ENCODE measurements at regions not wholly inside any gene's neighbourhood (a gene's known extent, or its start where the extent isn't known, plus 50 kb on each side); places are given as distances from the start of the nearest gene placed in this dataset.
"Not testable (repeated sequence)": the region's sequence is repeated elsewhere in the genome, so short reads cannot be mapped to it uniquely, and the experiment has no call there.

DNA sequence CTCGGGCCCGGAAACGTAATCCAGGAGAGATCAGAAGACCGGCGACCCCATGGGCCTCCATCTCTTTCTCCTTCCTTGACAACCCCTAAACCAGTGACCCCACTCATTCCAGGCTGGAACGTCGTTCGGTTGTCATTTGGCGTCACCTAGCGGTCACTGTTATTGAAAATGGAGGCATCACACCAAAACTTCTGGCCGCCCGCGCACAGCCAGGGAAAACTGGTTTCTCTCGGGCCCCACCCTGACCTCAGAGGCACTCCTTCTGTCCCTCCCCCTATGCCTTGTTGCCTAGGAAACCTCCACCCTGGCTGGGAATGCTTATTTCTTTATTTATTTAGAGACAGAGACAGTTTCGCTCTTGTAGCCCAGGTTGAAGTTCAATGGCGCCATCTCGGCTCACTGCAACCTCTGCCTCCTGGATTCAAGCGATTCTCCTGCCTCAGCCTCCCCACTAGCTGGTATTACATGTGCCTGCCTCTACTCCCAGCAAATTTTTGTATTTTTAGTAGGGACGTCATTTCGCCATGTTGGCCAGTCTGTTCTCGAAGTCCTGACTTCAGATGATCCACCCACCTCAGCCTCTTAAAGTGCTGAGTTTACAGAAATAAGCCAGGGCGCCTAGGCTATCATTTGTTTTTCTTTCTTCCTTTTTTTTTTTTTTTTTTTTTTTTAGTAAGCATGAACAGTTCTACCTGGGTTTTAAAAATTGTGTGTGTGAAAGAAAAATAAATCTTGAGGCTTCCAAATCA, 2144.1 kb upstream of the TPTE start:
- H3K27me3 ChIP-seq (ENCODE audit: insufficient read depth in 3 of 3, low read length in 2 of 3); H3K4me3 ChIP-seq; H3K9me3 ChIP-seq; DNase-seq; intact Hi-C loops (cut with DNase I); H3K27ac ChIP-seq; H3K36me3 ChIP-seq (ENCODE audit: insufficient read depth in 1 of 2, low read depth in 1 of 2); H3K4me1 ChIP-seq: not testable (repeated sequence)
- peak; percentile 45 to 77 (median 69) for ATAC-seq
- no CpG with 5 or more reads among the region's 22 CpGs for WGBS, 3 donors

DNA sequence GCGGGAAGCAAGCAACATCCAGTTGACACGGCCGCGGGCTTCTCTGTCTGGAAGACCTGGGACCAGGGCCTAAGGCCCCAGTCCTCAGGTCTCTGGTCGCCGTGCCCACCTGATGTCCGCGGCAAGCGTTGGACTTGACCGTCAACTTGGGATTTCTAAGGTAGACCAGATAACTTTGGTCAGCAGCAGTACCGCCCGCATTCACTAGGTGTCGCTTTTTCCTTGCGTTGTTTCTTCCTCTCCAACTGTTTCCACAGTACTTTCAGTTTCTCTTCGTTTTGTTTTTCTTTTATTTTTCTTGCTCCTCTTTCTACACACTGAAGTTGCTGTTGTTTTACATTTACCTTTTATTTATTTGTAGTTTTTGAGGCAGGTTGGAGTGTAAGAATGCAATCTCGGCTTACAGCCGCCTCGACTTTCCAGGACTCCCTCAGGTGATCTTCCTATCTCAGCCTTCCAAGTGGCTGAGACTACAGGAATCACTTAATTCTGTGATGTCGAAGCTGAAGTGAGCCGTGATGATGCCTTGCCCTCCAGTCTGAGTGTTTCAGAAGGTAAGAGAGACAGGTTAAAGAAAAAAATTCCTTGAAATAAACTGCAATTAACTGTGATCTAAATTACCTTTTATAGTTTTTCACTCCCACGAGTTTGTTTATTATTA, 2140.8 kb upstream of the TPTE start:
- H3K4me1 ChIP-seq; H3K27ac ChIP-seq; H3K27me3 ChIP-seq (ENCODE audit: insufficient read depth in 3 of 3, low read length in 2 of 3); intact Hi-C loops (cut with DNase I); H3K4me3 ChIP-seq; H3K9me3 ChIP-seq; H3K36me3 ChIP-seq (ENCODE audit: insufficient read depth in 1 of 2, low read depth in 1 of 2); DNase-seq: not testable (repeated sequence)
- ATAC-seq, result peak; percentile 57 to 81 (median 68)
- WGBS, 3 donors, result no CpG with 5 or more reads among the region's 21 CpGs

DNA sequence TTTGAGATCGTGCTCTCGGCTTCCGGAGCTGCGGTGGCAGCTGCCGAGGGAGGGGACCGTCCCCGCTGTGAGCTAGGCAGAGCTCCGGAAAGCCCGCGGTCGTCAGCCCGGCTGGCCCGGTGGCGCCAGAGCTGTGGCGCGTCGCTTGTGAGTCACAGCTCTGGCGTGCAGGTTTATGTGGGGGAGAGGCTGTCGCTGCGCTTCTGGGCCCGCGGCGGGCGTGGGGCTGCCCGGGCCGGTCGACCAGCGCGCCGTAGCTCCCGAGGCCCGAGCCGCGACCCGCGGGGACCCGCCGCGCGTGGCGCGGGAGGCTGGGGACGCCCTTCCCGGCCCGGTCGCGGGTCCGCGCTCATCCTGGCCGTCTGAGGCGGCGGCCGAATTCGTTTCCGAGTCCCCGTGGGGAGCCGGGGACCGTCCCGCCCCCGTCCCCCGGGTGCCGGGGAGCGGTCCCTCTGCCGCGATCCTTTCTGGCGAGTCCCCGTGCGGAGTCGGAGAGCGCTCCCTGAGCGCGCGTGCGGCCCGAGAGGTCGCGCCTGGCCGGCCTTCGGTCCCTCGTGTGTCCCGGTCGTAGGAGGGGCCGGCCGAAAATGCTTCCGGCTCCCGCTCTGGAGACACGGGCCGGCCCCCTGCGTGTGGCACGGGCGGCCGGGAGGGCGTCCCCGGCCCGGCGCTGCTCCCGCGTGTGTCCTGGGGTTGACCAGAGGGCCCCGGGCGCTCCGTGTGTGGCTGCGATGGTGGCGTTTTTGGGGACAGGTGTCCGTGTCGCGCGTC, 2133.0 kb upstream of the TPTE start:
- H3K4me1 ChIP-seq; DNase-seq; H3K27ac ChIP-seq; H3K27me3 ChIP-seq (ENCODE audit: insufficient read depth in 3 of 3, low read length in 2 of 3); H3K36me3 ChIP-seq (ENCODE audit: insufficient read depth in 1 of 2, low read depth in 1 of 2); H3K4me3 ChIP-seq; H3K9me3 ChIP-seq; intact Hi-C loops (cut with DNase I): not testable (repeated sequence)
- peak; percentile 99 to 100 (median 100) for ATAC-seq
- WGBS, 3 donors, result no CpG with 5 or more reads among the region's 107 CpGs

DNA sequence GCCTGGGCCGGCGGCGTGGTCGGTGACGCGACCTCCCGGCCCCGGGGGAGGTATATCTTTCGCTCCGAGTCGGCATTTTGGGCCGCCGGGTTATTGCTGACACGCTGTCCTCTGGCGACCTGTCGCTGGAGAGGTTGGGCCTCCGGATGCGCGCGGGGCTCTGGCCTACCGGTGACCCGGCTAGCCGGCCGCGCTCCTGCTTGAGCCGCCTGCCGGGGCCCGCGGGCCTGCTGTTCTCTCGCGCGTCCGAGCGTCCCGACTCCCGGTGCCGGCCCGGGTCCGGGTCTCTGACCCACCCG, 2132.5 kb upstream of the TPTE start:
- intact Hi-C loops (cut with DNase I); H3K36me3 ChIP-seq (ENCODE audit: insufficient read depth in 1 of 2, low read depth in 1 of 2); H3K27me3 ChIP-seq (ENCODE audit: insufficient read depth in 3 of 3, low read length in 2 of 3); H3K4me3 ChIP-seq; H3K4me1 ChIP-seq; H3K27ac ChIP-seq; DNase-seq; H3K9me3 ChIP-seq: not testable (repeated sequence)
- ATAC-seq, result peak in 1 of 4 donors; percentile 42
- WGBS, 3 donors, result no CpG with 5 or more reads among the region's 40 CpGs

DNA sequence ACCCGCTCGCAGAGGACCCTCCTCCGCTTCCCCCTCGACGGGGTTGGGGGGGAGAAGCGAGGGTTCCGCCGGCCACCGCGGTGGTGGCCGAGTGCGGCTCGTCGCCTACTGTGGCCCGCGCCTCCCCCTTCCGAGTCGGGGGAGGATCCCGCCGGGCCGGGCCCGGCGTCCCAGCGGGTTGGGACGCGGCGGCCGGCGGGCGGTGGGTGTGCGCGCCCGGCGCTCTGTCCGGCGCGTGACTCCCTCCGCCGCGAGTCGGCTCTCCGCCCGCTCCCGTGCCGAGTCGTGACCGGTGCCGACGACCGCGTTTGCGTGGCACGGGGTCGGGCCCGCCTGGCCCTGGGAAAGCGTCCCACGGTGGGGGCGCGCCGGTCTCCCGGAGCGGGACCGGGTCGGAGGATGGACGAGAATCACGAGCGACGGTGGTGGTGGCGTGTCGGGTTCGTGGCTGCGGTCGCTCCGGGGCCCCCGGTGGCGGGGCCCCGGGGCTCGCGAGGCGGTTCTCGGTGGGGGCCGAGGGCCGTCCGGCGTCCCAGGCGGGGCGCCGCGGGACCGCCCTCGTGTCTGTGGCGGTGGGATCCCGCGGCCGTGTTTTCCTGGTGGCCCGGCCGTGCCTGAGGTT, 2130.7 kb upstream of the TPTE start:
- H3K27me3 ChIP-seq (ENCODE audit: insufficient read depth in 3 of 3, low read length in 2 of 3); DNase-seq; H3K4me3 ChIP-seq; H3K4me1 ChIP-seq; H3K36me3 ChIP-seq (ENCODE audit: insufficient read depth in 1 of 2, low read depth in 1 of 2); H3K9me3 ChIP-seq; intact Hi-C loops (cut with DNase I); ATAC-seq; H3K27ac ChIP-seq: not testable (repeated sequence)
- no CpG with 5 or more reads among the region's 97 CpGs for WGBS, 3 donors

DNA sequence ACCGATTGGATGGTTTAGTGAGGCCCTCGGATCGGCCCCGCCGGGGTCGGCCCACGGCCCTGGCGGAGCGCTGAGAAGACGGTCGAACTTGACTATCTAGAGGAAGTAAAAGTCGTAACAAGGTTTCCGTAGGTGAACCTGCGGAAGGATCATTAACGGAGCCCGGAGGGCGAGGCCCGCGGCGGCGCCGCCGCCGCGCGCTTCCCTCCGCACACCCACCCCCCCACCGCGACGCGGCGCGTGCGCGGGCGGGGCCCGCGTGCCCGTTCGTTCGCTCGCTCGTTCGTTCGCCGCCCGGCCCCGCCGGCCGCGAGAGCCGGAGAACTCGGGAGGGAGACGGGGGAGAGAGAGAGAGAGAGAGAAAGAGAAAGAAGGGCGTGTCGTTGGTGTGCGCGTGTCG, 2127.0 kb upstream of the TPTE start:
- H3K27ac ChIP-seq; H3K9me3 ChIP-seq; intact Hi-C loops (cut with DNase I); H3K4me1 ChIP-seq; DNase-seq; ATAC-seq; H3K4me3 ChIP-seq; H3K36me3 ChIP-seq (ENCODE audit: insufficient read depth in 1 of 2, low read depth in 1 of 2); H3K27me3 ChIP-seq (ENCODE audit: insufficient read depth in 3 of 3, low read length in 2 of 3): not testable (repeated sequence)
- WGBS, 3 donors, result no CpG with 5 or more reads among the region's 59 CpGs

DNA sequence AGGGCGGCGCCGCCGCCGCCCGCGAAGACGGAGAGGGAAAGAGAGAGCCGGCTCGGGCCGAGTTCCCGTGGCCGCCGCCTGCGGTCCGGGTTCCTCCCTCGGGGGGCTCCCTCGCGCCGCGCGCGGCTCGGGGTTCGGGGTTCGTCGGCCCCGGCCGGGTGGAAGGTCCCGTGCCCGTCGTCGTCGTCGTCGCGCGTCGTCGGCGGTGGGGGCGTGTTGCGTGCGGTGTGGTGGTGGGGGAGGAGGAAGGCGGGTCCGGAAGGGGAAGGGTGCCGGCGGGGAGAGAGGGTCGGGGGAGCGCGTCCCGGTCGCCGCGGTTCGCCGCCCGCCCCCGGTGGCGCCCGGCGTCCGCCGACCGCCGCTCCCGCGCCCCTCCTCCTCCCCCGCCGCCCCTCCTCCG, 2125.4 kb upstream of the TPTE start:
- H3K4me1 ChIP-seq; ATAC-seq; H3K27me3 ChIP-seq (ENCODE audit: insufficient read depth in 3 of 3, low read length in 2 of 3); H3K27ac ChIP-seq; intact Hi-C loops (cut with DNase I); H3K4me3 ChIP-seq; H3K9me3 ChIP-seq; DNase-seq; H3K36me3 ChIP-seq (ENCODE audit: insufficient read depth in 1 of 2, low read depth in 1 of 2): not testable (repeated sequence)
- no CpG with 5 or more reads among the region's 71 CpGs for WGBS, 3 donors

DNA sequence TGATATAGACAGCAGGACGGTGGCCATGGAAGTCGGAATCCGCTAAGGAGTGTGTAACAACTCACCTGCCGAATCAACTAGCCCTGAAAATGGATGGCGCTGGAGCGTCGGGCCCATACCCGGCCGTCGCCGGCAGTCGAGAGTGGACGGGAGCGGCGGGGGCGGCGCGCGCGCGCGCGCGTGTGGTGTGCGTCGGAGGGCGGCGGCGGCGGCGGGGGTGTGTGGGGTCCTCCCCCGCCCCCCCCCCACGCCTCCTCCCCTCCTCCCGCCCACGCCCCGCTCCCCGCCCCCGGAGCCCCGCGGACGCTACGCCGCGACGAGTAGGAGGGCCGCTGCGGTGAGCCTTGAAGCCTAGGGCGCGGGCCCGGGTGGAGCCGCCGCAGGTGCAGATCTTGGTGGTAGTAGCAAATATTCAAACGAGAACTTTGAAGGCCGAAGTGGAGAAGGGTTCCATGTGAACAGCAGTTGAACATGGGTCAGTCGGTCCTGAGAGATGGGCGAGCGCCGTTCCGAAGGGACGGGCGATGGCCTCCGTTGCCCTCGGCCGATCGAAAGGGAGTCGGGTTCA, 2122.4 kb upstream of the TPTE start:
- H3K9me3 ChIP-seq; H3K27ac ChIP-seq; DNase-seq; H3K27me3 ChIP-seq (ENCODE audit: insufficient read depth in 3 of 3, low read length in 2 of 3); H3K36me3 ChIP-seq (ENCODE audit: insufficient read depth in 1 of 2, low read depth in 1 of 2); H3K4me1 ChIP-seq; intact Hi-C loops (cut with DNase I); H3K4me3 ChIP-seq: not testable (repeated sequence)
- no CpG with 5 or more reads among the region's 66 CpGs for WGBS, 3 donors
- peak in 1 of 4 donors; percentile 80 for ATAC-seq

DNA sequence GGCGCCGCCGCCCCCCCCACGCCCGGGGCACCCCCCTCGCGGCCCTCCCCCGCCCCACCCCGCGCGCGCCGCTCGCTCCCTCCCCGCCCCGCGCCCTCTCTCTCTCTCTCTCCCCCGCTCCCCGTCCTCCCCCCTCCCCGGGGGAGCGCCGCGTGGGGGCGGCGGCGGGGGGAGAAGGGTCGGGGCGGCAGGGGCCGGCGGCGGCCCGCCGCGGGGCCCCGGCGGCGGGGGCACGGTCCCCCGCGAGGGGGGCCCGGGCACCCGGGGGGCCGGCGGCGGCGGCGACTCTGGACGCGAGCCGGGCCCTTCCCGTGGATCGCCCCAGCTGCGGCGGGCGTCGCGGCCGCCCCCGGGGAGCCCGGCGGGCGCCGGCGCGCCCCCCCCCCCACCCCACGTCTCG, 2121.5 kb upstream of the TPTE start:
- DNase-seq; H3K4me1 ChIP-seq; H3K4me3 ChIP-seq; H3K36me3 ChIP-seq (ENCODE audit: insufficient read depth in 1 of 2, low read depth in 1 of 2); H3K27ac ChIP-seq; H3K9me3 ChIP-seq; ATAC-seq; intact Hi-C loops (cut with DNase I); H3K27me3 ChIP-seq (ENCODE audit: insufficient read depth in 3 of 3, low read length in 2 of 3): not testable (repeated sequence)
- no CpG with 5 or more reads among the region's 67 CpGs for WGBS, 3 donors

DNA sequence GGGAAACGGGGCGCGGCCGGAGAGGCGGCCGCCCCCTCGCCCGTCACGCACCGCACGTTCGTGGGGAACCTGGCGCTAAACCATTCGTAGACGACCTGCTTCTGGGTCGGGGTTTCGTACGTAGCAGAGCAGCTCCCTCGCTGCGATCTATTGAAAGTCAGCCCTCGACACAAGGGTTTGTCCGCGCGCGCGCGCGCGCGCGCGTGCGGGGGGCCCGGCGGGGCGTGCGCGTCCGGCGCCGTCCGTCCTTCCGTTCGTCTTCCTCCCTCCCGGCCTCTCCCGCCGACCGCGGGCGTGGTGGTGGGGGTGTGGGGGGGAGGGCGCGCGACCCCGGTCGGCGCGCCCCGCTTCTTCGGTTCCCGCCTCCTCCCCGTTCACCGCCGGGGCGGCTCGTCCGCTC, 2119.6 kb upstream of the TPTE start:
- H3K9me3 ChIP-seq; H3K36me3 ChIP-seq (ENCODE audit: insufficient read depth in 1 of 2, low read depth in 1 of 2); DNase-seq; H3K27ac ChIP-seq; ATAC-seq; H3K4me3 ChIP-seq; H3K4me1 ChIP-seq; intact Hi-C loops (cut with DNase I); H3K27me3 ChIP-seq (ENCODE audit: insufficient read depth in 3 of 3, low read length in 2 of 3): not testable (repeated sequence)
- WGBS, 3 donors, result no CpG with 5 or more reads among the region's 66 CpGs

DNA sequence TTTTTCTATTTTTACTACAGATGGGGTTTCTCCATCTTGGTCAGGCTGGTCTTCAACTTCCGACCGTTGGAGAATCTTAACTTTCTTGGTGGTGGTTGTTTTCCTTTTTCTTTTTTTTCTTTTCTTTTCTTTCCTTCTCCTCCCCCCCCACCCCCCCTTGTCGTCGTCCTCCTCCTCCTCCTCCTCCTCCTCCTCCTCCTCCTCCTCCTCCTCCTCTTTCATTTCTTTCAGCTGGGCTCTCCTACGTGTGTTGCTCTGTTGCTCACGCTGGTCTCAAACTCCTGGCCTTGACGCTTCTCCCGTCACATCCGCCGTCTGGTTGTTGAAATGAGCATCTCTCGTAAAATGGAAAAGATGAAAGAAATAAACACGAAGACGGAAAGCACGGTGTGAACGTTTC, 2115.1 kb upstream of the TPTE start:
- H3K27me3 ChIP-seq (ENCODE audit: insufficient read depth in 3 of 3, low read length in 2 of 3); DNase-seq; H3K4me1 ChIP-seq; H3K36me3 ChIP-seq (ENCODE audit: insufficient read depth in 1 of 2, low read depth in 1 of 2); H3K9me3 ChIP-seq; ATAC-seq; H3K4me3 ChIP-seq; H3K27ac ChIP-seq; intact Hi-C loops (cut with DNase I): not testable (repeated sequence)
- no CpG with 5 or more reads among the region's 15 CpGs for WGBS, 3 donors
